PFSK-1 (cell line): ENCODE measurements at regions not wholly inside any gene's neighbourhood (a gene's known extent, or its start where the extent isn't known, plus 50 kb on each side); places are given as distances from the start of the nearest gene placed in this dataset.
A peak's percentile ranks its signal among the peaks of the same experiment; 100 is the strongest.

Source experiments
- FOXP2 ChIP-seq: optimal IDR thresholded peaks from 2 replicates; pipeline ENCODE3; 2011; ENCODE audit warnings: borderline replicate concordance, control low read depth, inconsistent platforms; ENCODE audit not compliant: insufficient read depth; ENCODE audit errors: extremely low read length, extremely low read depth
- POLR2AphosphoS5 ChIP-seq: IDR thresholded peaks from 2 replicates; pipeline ENCODE4 v1.6.1; 2012; ENCODE audit warnings: low read depth, mild to moderate bottlenecking, control low read depth, low read length, moderate library complexity
- SIN3A ChIP-seq: IDR thresholded peaks from 2 replicates; pipeline ENCODE4 v1.6.1; 2012; ENCODE audit warnings: mild to moderate bottlenecking, low read length, moderate library complexity, borderline replicate concordance; ENCODE audit not compliant: insufficient read depth
- TAF1 ChIP-seq: IDR thresholded peaks from 2 replicates; pipeline ENCODE4 v1.6.1; 2012; ENCODE audit warnings: low read length, control low read depth, borderline replicate concordance; ENCODE audit not compliant: insufficient read depth
- TF ChIP-seq, protein P1 (sequence below), 2 experiments: IDR thresholded peaks; 2 replicates each; pipeline versions ENCODE4 v1.6.1 to v1.8.0; 2011 to 2012; ENCODE audit warnings: low read depth in 2 of 2, low read length in 2 of 2, control low read depth in 1 of 2, inconsistent platforms in 1 of 2, mild to moderate bottlenecking in 1 of 2, moderate library complexity in 1 of 2; ENCODE audit not compliant: insufficient read depth in 1 of 2

DNA sequence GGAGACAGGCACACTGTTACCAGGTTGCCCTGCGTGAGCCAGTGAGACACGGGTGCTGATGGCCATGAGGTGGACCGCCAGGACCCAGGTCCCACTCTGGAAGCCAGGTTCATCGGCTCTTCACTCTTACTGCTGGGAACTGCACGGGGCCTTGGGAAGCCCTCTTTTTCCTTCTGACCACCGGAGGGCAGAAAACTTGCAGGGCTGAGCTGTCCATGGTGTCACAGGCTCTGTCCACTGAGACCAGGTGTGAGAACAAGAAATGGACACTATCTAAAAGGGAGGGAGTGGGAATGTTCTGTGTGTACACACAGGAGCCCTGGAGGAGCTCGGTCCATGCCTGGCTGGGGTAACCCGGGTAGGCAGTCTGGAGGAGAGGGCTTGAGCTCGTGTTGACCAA lies 93.4 kb downstream of the UQCRFS1 start:
- TF ChIP-seq, protein P1, sequence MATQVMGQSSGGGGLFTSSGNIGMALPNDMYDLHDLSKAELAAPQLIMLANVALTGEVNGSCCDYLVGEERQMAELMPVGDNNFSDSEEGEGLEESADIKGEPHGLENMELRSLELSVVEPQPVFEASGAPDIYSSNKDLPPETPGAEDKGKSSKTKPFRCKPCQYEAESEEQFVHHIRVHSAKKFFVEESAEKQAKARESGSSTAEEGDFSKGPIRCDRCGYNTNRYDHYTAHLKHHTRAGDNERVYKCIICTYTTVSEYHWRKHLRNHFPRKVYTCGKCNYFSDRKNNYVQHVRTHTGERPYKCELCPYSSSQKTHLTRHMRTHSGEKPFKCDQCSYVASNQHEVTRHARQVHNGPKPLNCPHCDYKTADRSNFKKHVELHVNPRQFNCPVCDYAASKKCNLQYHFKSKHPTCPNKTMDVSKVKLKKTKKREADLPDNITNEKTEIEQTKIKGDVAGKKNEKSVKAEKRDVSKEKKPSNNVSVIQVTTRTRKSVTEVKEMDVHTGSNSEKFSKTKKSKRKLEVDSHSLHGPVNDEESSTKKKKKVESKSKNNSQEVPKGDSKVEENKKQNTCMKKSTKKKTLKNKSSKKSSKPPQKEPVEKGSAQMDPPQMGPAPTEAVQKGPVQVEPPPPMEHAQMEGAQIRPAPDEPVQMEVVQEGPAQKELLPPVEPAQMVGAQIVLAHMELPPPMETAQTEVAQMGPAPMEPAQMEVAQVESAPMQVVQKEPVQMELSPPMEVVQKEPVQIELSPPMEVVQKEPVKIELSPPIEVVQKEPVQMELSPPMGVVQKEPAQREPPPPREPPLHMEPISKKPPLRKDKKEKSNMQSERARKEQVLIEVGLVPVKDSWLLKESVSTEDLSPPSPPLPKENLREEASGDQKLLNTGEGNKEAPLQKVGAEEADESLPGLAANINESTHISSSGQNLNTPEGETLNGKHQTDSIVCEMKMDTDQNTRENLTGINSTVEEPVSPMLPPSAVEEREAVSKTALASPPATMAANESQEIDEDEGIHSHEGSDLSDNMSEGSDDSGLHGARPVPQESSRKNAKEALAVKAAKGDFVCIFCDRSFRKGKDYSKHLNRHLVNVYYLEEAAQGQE (IDR thresholded peaks at IDR 0.05; ENCODE audit: insufficient read depth in 1 of 2, low read depth in 2 of 2, low read length in 2 of 2) = peak; percentile 41 to 90; a peak in 3 of 4 replicates
- no peak for TF ChIP-seq POLR2AphosphoS5
- no peak for TF ChIP-seq TAF1
- TF ChIP-seq SIN3A = no peak

DNA sequence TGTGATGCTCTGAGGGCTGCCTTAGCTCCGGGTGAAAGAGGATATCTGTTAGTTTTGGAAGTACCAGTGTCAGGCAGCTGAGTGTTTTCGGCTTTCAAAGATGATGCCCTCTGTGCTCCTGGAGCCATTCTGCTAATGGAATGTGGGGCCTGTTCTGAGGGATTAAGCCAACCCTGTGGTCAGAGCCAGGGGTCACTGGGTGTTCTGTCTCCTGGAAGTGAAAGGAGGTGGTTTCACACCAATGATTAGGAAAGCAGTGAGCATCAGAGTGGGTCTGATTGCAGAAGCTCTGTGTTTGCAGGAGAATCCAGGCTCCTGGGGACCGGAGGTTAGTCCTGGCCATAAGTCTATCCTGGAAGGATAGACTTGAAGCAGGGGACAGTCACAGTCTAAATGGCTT lies 94.6 kb downstream of the UQCRFS1 start:
- TF ChIP-seq FOXP2 (no peak), SIN3A (no peak), TAF1 (no peak)
- TF ChIP-seq, protein P1 (IDR thresholded peaks at IDR 0.05; ENCODE audit: insufficient read depth in 1 of 2, low read depth in 2 of 2, low read length in 2 of 2) = no peak

- TF ChIP-seq FOXP2 = no peak
- TF ChIP-seq POLR2AphosphoS5 = no peak
- TF ChIP-seq SIN3A = no peak
- no peak for TF ChIP-seq TAF1
- TF ChIP-seq, protein P1 (IDR thresholded peaks at IDR 0.05; ENCODE audit: insufficient read depth in 1 of 2, low read depth in 2 of 2, low read length in 2 of 2) = no peak
Measured at GRCh38 chr19:29117926-29118325, 95.0 kb downstream of the UQCRFS1 start.

DNA sequence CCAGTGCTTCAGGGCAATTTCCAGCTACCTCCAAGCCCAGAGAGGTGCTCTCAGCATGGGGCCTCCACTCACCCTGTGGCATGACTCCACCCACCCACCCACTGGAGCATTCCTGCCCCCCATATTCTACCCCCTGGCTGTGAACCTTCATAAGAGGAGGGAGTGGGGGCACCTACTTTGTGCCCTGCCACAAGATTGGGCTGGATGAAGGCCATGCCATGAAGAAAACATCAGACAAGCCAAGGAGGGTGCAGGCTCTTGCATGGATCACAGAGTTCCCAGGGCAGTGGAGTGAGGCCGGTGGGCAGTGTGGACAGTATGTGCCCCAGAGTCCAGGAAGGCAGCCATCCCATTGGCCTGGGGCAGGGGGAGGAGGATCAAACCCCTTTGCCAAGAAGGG lies 97.8 kb downstream of the UQCRFS1 start:
- TF ChIP-seq POLR2AphosphoS5 (no peak), SIN3A (no peak), FOXP2 (no peak), TAF1 (no peak)
- TF ChIP-seq, protein P1 (IDR thresholded peaks at IDR 0.05; ENCODE audit: insufficient read depth in 1 of 2, low read depth in 2 of 2, low read length in 2 of 2) = no peak

- TF ChIP-seq FOXP2 = no peak
- no peak for TF ChIP-seq POLR2AphosphoS5
- no peak for TF ChIP-seq TAF1
Measured at GRCh38 chr19:29113838-29114237, 99.1 kb downstream of the UQCRFS1 start.
